SK-N-SH treated with all-trans-retinoic acid at 6 μM for 48 hours (cell line): ENCODE measurements at regions not wholly inside any gene's neighbourhood (a gene's known extent, or its start where the extent isn't known, plus 50 kb on each side); places are given as distances from the start of the nearest gene placed in this dataset.

Experiments used
- ATAC-seq: fragments of 200-7000 bp; cut with Tn5 transposase; 3 replicates; pipeline ENCODE4 v1.9.1; 2020; ENCODE audit warnings: mild to moderate bottlenecking, moderate library complexity
- ARNTL ChIP-seq: fragments of 450-650 bp; formaldehyde crosslinking; IDR thresholded peaks from 2 replicates; pipeline ENCODE4 v1.5.0; 2020; ENCODE audit warnings: low read depth, mild to moderate bottlenecking, moderate library complexity, borderline replicate concordance
- BACH2 ChIP-seq: fragments of 250-450 bp; sonication (Bioruptor Pico); IDR thresholded peaks from 2 replicates; pipeline ENCODE4 v1.9.0; 2021; ENCODE audit warnings: mild to moderate bottlenecking, borderline replicate concordance
- CREB5 ChIP-seq: fragments of 250-450 bp; sonication (Bioruptor Pico); IDR thresholded peaks from 2 replicates; pipeline ENCODE4 v1.5.1; 2020; ENCODE audit warnings: low read depth, mild to moderate bottlenecking, moderate library complexity
- CSDC2 ChIP-seq: fragments of 250-450 bp; sonication (Bioruptor Pico); IDR thresholded peaks from 2 replicates; pipeline ENCODE4 v1.5.0; 2020; ENCODE audit warnings: mild to moderate bottlenecking, moderate library complexity
- ESRRG ChIP-seq: fragments of 250-450 bp; sonication (Bioruptor Pico); IDR thresholded peaks from 2 replicates; pipeline ENCODE4 v1.6.1; 2021; ENCODE audit warnings: mild to moderate bottlenecking
- GLIS3 ChIP-seq: fragments of 250-450 bp; sonication (Bioruptor Pico); IDR thresholded peaks from 2 replicates; pipeline ENCODE4 v1.5.0; 2020; ENCODE audit warnings: mild to moderate bottlenecking, moderate library complexity
- ISL1 ChIP-seq: fragments of 250-450 bp; sonication (Bioruptor Pico); IDR thresholded peaks from 2 replicates; pipeline ENCODE4 v2.1.2; 2022; ENCODE audit warnings: mild to moderate bottlenecking, moderate library complexity
- OSR1 ChIP-seq: fragments of 250-450 bp; sonication (Bioruptor Pico); IDR thresholded peaks from 2 replicates; pipeline ENCODE4 v1.8.0; 2022; ENCODE audit warnings: moderate library complexity, mild to moderate bottlenecking, inconsistent platforms
- PATZ1 ChIP-seq: fragments of 250-450 bp; sonication (Bioruptor Pico); IDR thresholded peaks from 2 replicates; pipeline ENCODE4 v1.8.0; 2020; ENCODE audit warnings: mild to moderate bottlenecking, moderate library complexity, borderline replicate concordance
- POU6F1 ChIP-seq: fragments of 250-450 bp; sonication (Bioruptor Pico); IDR thresholded peaks from 2 replicates; pipeline ENCODE4 v1.8.0; 2021; ENCODE audit warnings: low read depth, mild to moderate bottlenecking, moderate library complexity, borderline replicate concordance
- PPARA ChIP-seq: fragments of 250-450 bp; sonication (Bioruptor Pico); IDR thresholded peaks from 2 replicates; pipeline ENCODE4 v1.5.0; 2020; ENCODE audit warnings: mild to moderate bottlenecking, borderline replicate concordance
- RARB ChIP-seq: fragments of 250-450 bp; sonication (Bioruptor Pico); IDR thresholded peaks from 2 replicates; pipeline ENCODE4 v1.8.0; 2021; ENCODE audit warnings: mild to moderate bottlenecking, moderate library complexity
- SNAI2 ChIP-seq: fragments of 250-450 bp; sonication (Bioruptor Pico); IDR thresholded peaks from 2 replicates; pipeline ENCODE4 v1.5.0; 2020; ENCODE audit warnings: mild to moderate bottlenecking, moderate library complexity
- TCF4 ChIP-seq: fragments of 250-450 bp; sonication (Bioruptor Pico); IDR thresholded peaks from 2 replicates; pipeline ENCODE4 v1.8.0; 2021; ENCODE audit warnings: mild to moderate bottlenecking, moderate library complexity, borderline replicate concordance
- TOX ChIP-seq: fragments of 250-450 bp; sonication (Bioruptor Pico); IDR thresholded peaks from 2 replicates; pipeline ENCODE4 v1.8.0; 2021; ENCODE audit warnings: mild to moderate bottlenecking, moderate library complexity, borderline replicate concordance
- TSHZ2 ChIP-seq: fragments of 250-450 bp; sonication (Bioruptor Pico); IDR thresholded peaks from 2 replicates; pipeline ENCODE4 v1.5.0; 2020; ENCODE audit warnings: mild to moderate bottlenecking, moderate library complexity
- ZC3H10 ChIP-seq: fragments of 250-450 bp; sonication (Bioruptor Pico); IDR thresholded peaks from 2 replicates; pipeline ENCODE4 v1.5.1; 2021; ENCODE audit warnings: mild to moderate bottlenecking, moderate library complexity
- ZFP3 ChIP-seq: fragments of 250-450 bp; sonication (Bioruptor Pico); IDR thresholded peaks from 2 replicates; pipeline ENCODE4 v1.5.0; 2020; ENCODE audit warnings: mild to moderate bottlenecking, moderate library complexity
- ZFP30 ChIP-seq: fragments of 450-650 bp; formaldehyde crosslinking; IDR thresholded peaks from 2 replicates; pipeline ENCODE4 v1.5.0; 2022; ENCODE audit warnings: mild to moderate bottlenecking, moderate library complexity
- ZNF565 ChIP-seq: fragments of 450-650 bp; formaldehyde crosslinking; conservative IDR thresholded peaks from 2 replicates; pipeline ENCODE4 v1.5.0; 2020; ENCODE audit warnings: low read depth, mild to moderate bottlenecking, moderate library complexity
- ZNF70 ChIP-seq: fragments of 450-650 bp; formaldehyde crosslinking; IDR thresholded peaks from 2 replicates; pipeline ENCODE4 v1.5.0; 2020; ENCODE audit warnings: mild to moderate bottlenecking, moderate library complexity
- ZNF8 ChIP-seq: fragments of 450-650 bp; formaldehyde crosslinking; IDR thresholded peaks from 2 replicates; pipeline ENCODE4 v1.5.0; 2020; ENCODE audit warnings: mild to moderate bottlenecking, moderate library complexity

- ATAC-seq: no peak
- TF ChIP-seq PPARA (CRISPR knock-in tag) (no peak), ZNF565 (CRISPR knock-in tag) (no peak), CREB5 (CRISPR knock-in tag) (no peak), ZFP30 (CRISPR knock-in tag) (no peak), SNAI2 (CRISPR knock-in tag) (no peak), ZNF70 (no peak), BACH2 (CRISPR knock-in tag) (no peak), POU6F1 (CRISPR knock-in tag) (no peak)
Observed at GRCh38 chr9:102309379-102309778, 570.9 kb upstream of the GRIN3A start.

GRCh38 chr9:102295188-102295587, 556.7 kb upstream of the GRIN3A start:
- no peak for TF ChIP-seq ZFP3 (CRISPR knock-in tag)
- no peak for TF ChIP-seq ESRRG (CRISPR knock-in tag)
- TF ChIP-seq ZC3H10 (CRISPR knock-in tag): no peak
- TF ChIP-seq TOX (CRISPR knock-in tag): no peak
- TF ChIP-seq ZFP30 (CRISPR knock-in tag): no peak
- no peak for TF ChIP-seq ISL1 (CRISPR knock-in tag)
- no peak for TF ChIP-seq GLIS3 (CRISPR knock-in tag)
- no peak for TF ChIP-seq SNAI2 (CRISPR knock-in tag)
- TF ChIP-seq ZNF70: no peak
- no peak for TF ChIP-seq ARNTL
- TF ChIP-seq OSR1 (CRISPR knock-in tag): no peak
- no peak for TF ChIP-seq TCF4 (CRISPR knock-in tag)
- TF ChIP-seq ZNF8 (CRISPR knock-in tag): no peak
- TF ChIP-seq PPARA (CRISPR knock-in tag): no peak
- TF ChIP-seq RARB (CRISPR knock-in tag): no peak
- no peak for TF ChIP-seq POU6F1 (CRISPR knock-in tag)
- no peak for TF ChIP-seq BACH2 (CRISPR knock-in tag)
- TF ChIP-seq, all 23 proteins: peak for 0
- ATAC-seq: no peak

- no peak for ATAC-seq
- no peak for TF ChIP-seq OSR1 (CRISPR knock-in tag)
- no peak for TF ChIP-seq RARB (CRISPR knock-in tag)
- TF ChIP-seq TCF4 (CRISPR knock-in tag): no peak
- TF ChIP-seq PATZ1: no peak
- TF ChIP-seq ARNTL: no peak
- no peak for TF ChIP-seq ZC3H10 (CRISPR knock-in tag)
- no peak for TF ChIP-seq TOX (CRISPR knock-in tag)
- no peak for TF ChIP-seq SNAI2 (CRISPR knock-in tag)
- no peak for TF ChIP-seq ESRRG (CRISPR knock-in tag)
- no peak for TF ChIP-seq ZFP30 (CRISPR knock-in tag)
- no peak for TF ChIP-seq ZFP3 (CRISPR knock-in tag)
- no peak for TF ChIP-seq ZNF8 (CRISPR knock-in tag)
- TF ChIP-seq CSDC2 (CRISPR knock-in tag): no peak
- TF ChIP-seq TSHZ2 (CRISPR knock-in tag): no peak
- no peak for TF ChIP-seq ZNF70
Observed at GRCh38 chr9:102273952-102274351, 535.5 kb upstream of the GRIN3A start.
